B cell (primary cell): ENCODE measurements at regions not wholly inside any gene's neighbourhood (a gene's known extent, or its start where the extent isn't known, plus 50 kb on each side); places are given as distances from the start of the nearest gene placed in this dataset.

Source experiments
- ATAC-seq: fragments of 200-7000 bp; cut with Tn5 transposase; one replicate; pipeline ENCODE4 v1.10.0; 2021; ENCODE audit warnings: low read depth, mild to moderate bottlenecking, moderate number of reproducible peaks, moderate library complexity
- CTCF ChIA-PET: fragments of 350-600 bp; sonication (Branson Sonifier 250); formaldehyde crosslinking; loops from one replicate; lab custom pipeline; 2021; ENCODE audit warnings: antibody characterized with exemption, inconsistent platforms; lab: Charles Lee
- POLR2A ChIA-PET: fragments of 350-600 bp; sonication (Branson Sonifier 250); formaldehyde crosslinking; loops from one replicate; lab custom pipeline; 2021; ENCODE audit warnings: antibody characterized with exemption; lab: Charles Lee
- DNase-seq: peaks from one replicate; pipeline ENCODE4 v3.0.0; 2013
- H2AFZ ChIP-seq: 2 replicates; pipeline ENCODE4 v1.6.1; 2012; ENCODE audit warnings: mild to moderate bottlenecking, low read depth, low read length; ENCODE audit not compliant: insufficient read depth, poor library complexity, severe bottlenecking
- H3K27ac ChIP-seq, 2 donors: 1 replicate in 1 of 2; 2 replicates in 1 of 2; pipeline ENCODE4 v1.5.1; 2012 to 2013; ENCODE audit warnings: low read length in 2 of 2, mild to moderate bottlenecking in 2 of 2, moderate library complexity in 1 of 2
- H3K27me3 ChIP-seq, 4 experiments: fragments of 200-600 bp in 1 of 4; sonication (generic) in 1 of 4; replicated peaks in 1 of 4; 1 replicate in 2 of 4; 2 replicates in 2 of 4; pipeline versions ENCODE4 v1.6.1 to v1.7.0; 2013 to 2016; ENCODE audit warnings: low read length in 3 of 4, mild to moderate bottlenecking in 2 of 4, mixed read lengths in 1 of 4, moderate library complexity in 1 of 4; ENCODE audit not compliant: insufficient read depth in 4 of 4, control insufficient read depth in 3 of 4; ENCODE audit errors: control extremely low read depth in 1 of 4
- H3K36me3 ChIP-seq, 2 experiments: replicated peaks in 1 of 2; 1 replicate in 1 of 2; 2 replicates in 1 of 2; pipeline versions ENCODE4 v1.6.1 to v1.7.1; 2013; ENCODE audit warnings: low read length in 1 of 2; ENCODE audit not compliant: insufficient read depth in 2 of 2, control insufficient read depth in 1 of 2; ENCODE audit errors: control extremely low read depth in 1 of 2, extremely low read depth in 1 of 2
- H3K4me1 ChIP-seq, 2 donors: fragments of 200-600 bp in 1 of 2; sonication (generic) in 1 of 2; 1 replicate in 1 of 2; 2 replicates in 1 of 2; pipeline versions ENCODE4 v1.5.1 to v1.6.1; 2013 to 2017; ENCODE audit warnings: low read length in 2 of 2; ENCODE audit not compliant: control insufficient read depth in 2 of 2, insufficient read depth in 2 of 2
- H3K4me2 ChIP-seq: replicated peaks from 2 replicates; pipeline ENCODE3; 2012; ENCODE audit warnings: mild to moderate bottlenecking, low read depth, low read length; ENCODE audit not compliant: poor library complexity, severe bottlenecking
- H3K4me3 ChIP-seq, 5 experiments: fragments of 200-600 bp in 1 of 5; sonication (generic) in 1 of 5; 1 replicate in 3 of 5; 2 replicates in 2 of 5; pipeline versions ENCODE4 v1.5.1 to v1.7.0; 2011 to 2016; ENCODE audit warnings: low read length in 4 of 5, mild to moderate bottlenecking in 4 of 5, low read depth in 2 of 5, control low read depth in 1 of 5, moderate library complexity in 1 of 5; ENCODE audit not compliant: insufficient read depth in 1 of 5; ENCODE audit errors: control extremely low read depth in 1 of 5, extremely low read depth in 1 of 5
- H3K79me2 ChIP-seq: fragments of 200-600 bp; sonication (generic); one replicate; pipeline ENCODE4 v1.6.0; 2016; ENCODE audit warnings: low read length; ENCODE audit not compliant: control insufficient read depth, insufficient read depth
- H3K9ac ChIP-seq: fragments of 200-600 bp; sonication (generic); 2 replicates; pipeline ENCODE4 v1.6.1; 2017; ENCODE audit warnings: mild to moderate bottlenecking, low read length, moderate library complexity
- H3K9me3 ChIP-seq, 3 donors: one replicate each; pipeline versions ENCODE4 v1.6.1 to v1.7.1; 2013; ENCODE audit warnings: low read length in 2 of 3; ENCODE audit not compliant: control insufficient read depth in 2 of 3, insufficient read depth in 1 of 3; ENCODE audit errors: control extremely low read depth in 1 of 3
- H4K20me1 ChIP-seq: 2 replicates; pipeline ENCODE4 v1.6.0; 2012; ENCODE audit warnings: mild to moderate bottlenecking, low read length; ENCODE audit not compliant: insufficient read depth, control insufficient read depth, poor library complexity, severe bottlenecking
- H3K27ac Mint-ChIP-seq: one replicate; pipeline ENCODE4 v1.8.0; 2021; ENCODE audit warnings: mixed read lengths
- H3K27me3 Mint-ChIP-seq: one replicate; pipeline ENCODE4 v1.8.0; 2021; ENCODE audit warnings: mixed read lengths
- H3K4me1 Mint-ChIP-seq: one replicate; pipeline ENCODE4 v1.8.0; 2021; ENCODE audit warnings: mixed read lengths
- H3K4me3 Mint-ChIP-seq: one replicate; pipeline ENCODE4 v1.8.0; 2021; ENCODE audit warnings: mixed read lengths
- H3K9me3 Mint-ChIP-seq: one replicate; pipeline ENCODE4 v1.8.0; 2022; ENCODE audit warnings: mixed read lengths; ENCODE audit not compliant: insufficient read depth
- CTCF ChIP-seq: fragments of 200-600 bp; IDR thresholded peaks from one replicate; pipeline ENCODE4 v1.8.0; 2022; ENCODE audit warnings: antibody characterized with exemption, mild to moderate bottlenecking
- EZH2 ChIP-seq: IDR thresholded peaks from 2 replicates; pipeline ENCODE4 v1.6.1; 2012; ENCODE audit warnings: borderline replicate concordance, low read depth, mild to moderate bottlenecking, moderate library complexity, low read length; ENCODE audit not compliant: insufficient read depth, poor library complexity, severe bottlenecking
- WGBS: methylation state at CpG from one replicate; pipeline ENCODE4 v1.1.5; 2013; ENCODE audit warnings: missing lambda C conversion rate; ENCODE audit not compliant: insufficient coverage; 5-methylcytosine and 5-hydroxymethylcytosine counted together
- intact Hi-C: fragments of 100-400 bp; cut with micrococcal nuclease; formaldehyde crosslinking; loops from one replicate; pipeline ENCODE4 v1.10.0; 2022

GRCh38 chr16:86843812-86844211 is 265.5 kb downstream of the FOXL1 start:
- H3K36me3 ChIP-seq, result no peaks in the 10 kb centered on the region
- CTCF ChIA-PET, result no interaction called here
- H3K4me3 Mint-ChIP-seq, result no peak overlapping the region

GRCh38 chr16:86844695-86845094 is 266.3 kb downstream of the FOXL1 start:
- ChIA-PET POLR2A (no interaction called here), CTCF (no interaction called here)
- H3K27me3 ChIP-seq, result no peaks in the 10 kb centered on the region
- 94% methylated on average over 16 of the region's 16 CpGs for WGBS
- ATAC-seq, result no peak
- H3K27ac Mint-ChIP-seq, result no peak overlapping the region
- no peak overlapping the region for H3K27ac ChIP-seq
- no peak overlapping the region for H2AFZ ChIP-seq
- H4K20me1 ChIP-seq, result no peaks in the 10 kb centered on the region
- no peaks in the 10 kb centered on the region for H3K4me1 Mint-ChIP-seq
- H3K4me3 ChIP-seq, result no peak overlapping the region
- peaks cover 0 to 16% (median 0%) of the 10 kb centered on the region in 3 donors for H3K9me3 ChIP-seq
- TF ChIP-seq CTCF (no peak), EZH2 (no peak)
- no peaks in the 10 kb centered on the region for H3K9me3 Mint-ChIP-seq
- no peaks in the 10 kb centered on the region for H3K27me3 Mint-ChIP-seq
- no peak overlapping the region for H3K4me3 Mint-ChIP-seq
- no peaks in the 10 kb centered on the region for H3K79me2 ChIP-seq
- no peaks in the 10 kb centered on the region for H3K4me1 ChIP-seq
- H3K9ac ChIP-seq, result no peak overlapping the region
- H3K36me3 ChIP-seq, result no peaks in the 10 kb centered on the region
- no peak for DNase-seq
- H3K4me2 ChIP-seq, result no peak overlapping the region
- intact Hi-C loops, result no loop called here

More at GRCh38 chr16:86843812-86844211, 265.5 kb downstream of the FOXL1 start:
- H3K4me2 ChIP-seq, result no peak overlapping the region
- H3K4me3 ChIP-seq, result no peak overlapping the region
- no peak overlapping the region for H3K27ac ChIP-seq
- WGBS, result 98% methylated on average over 10 of the region's 12 CpGs
- Mint-ChIP-seq H3K27ac (no peak overlapping the region), H3K9me3 (no peaks in the 10 kb centered on the region), H3K27me3 (no peaks in the 10 kb centered on the region), H3K4me1 (no peaks in the 10 kb centered on the region)
- no peak for ATAC-seq
- DNase-seq, result no peak
- H3K4me1 ChIP-seq, result no peaks in the 10 kb centered on the region
- intact Hi-C loops, result no loop called here
- POLR2A ChIA-PET, result no interaction called here
- no peaks in the 10 kb centered on the region for H3K79me2 ChIP-seq
- TF ChIP-seq CTCF (no peak), EZH2 (no peak)
- H3K9ac ChIP-seq, result no peak overlapping the region
- H3K27me3 ChIP-seq, result no peaks in the 10 kb centered on the region
- H4K20me1 ChIP-seq, result no peaks in the 10 kb centered on the region
- H2AFZ ChIP-seq, result no peak overlapping the region
- H3K9me3 ChIP-seq, result peaks cover 0 to 16% (median 0%) of the 10 kb centered on the region in 3 donors
